CD4-positive, alpha-beta T cell (primary cell): ENCODE measurements at regions not wholly inside any gene's neighbourhood (a gene's known extent, or its start where the extent isn't known, plus 50 kb on each side); places are given as distances from the start of the nearest gene placed in this dataset.

Source experiments
- ATAC-seq: fragments of 200-7000 bp; cut with Tn5 transposase; one replicate; pipeline ENCODE4 v1.10.0; 2022; ENCODE audit warnings: mild to moderate bottlenecking; ENCODE audit not compliant: poor library complexity
- CTCF ChIA-PET: fragments of 350-600 bp; sonication (Branson Sonifier 250); formaldehyde crosslinking; loops from one replicate; lab custom pipeline; 2021; ENCODE audit warnings: antibody characterized with exemption, inconsistent platforms; lab: Charles Lee
- POLR2A ChIA-PET: fragments of 350-600 bp; sonication (Branson Sonifier 250); formaldehyde crosslinking; loops from one replicate; lab custom pipeline; 2021; ENCODE audit warnings: antibody characterized with exemption, inconsistent platforms; lab: Charles Lee
- DNase-seq, 14 experiments: peaks; one replicate each; pipeline ENCODE4 v3.0.0-alpha.2; 2013 to 2020; ENCODE audit warnings: mixed read lengths in 2 of 14
- H3K27ac ChIP-seq, 2 donors: one replicate each; pipeline versions ENCODE4 v1.5.1 to v1.7.0; 2013; ENCODE audit warnings: low read length in 2 of 2, low read depth in 1 of 2, mild to moderate bottlenecking in 1 of 2
- H3K27me3 ChIP-seq, 2 experiments: 1 replicate in 1 of 2; 2 replicates in 1 of 2; pipeline versions ENCODE4 v1.6.1 to v1.7.0; 2013; ENCODE audit warnings: low read length in 2 of 2, control low read depth in 1 of 2, mild to moderate bottlenecking in 1 of 2, moderate library complexity in 1 of 2; ENCODE audit not compliant: insufficient read depth in 2 of 2, control insufficient read depth in 1 of 2
- H3K36me3 ChIP-seq: one replicate; pipeline ENCODE4 v1.6.1; 2013; ENCODE audit warnings: low read length, control low read depth; ENCODE audit not compliant: insufficient read depth
- H3K4me1 ChIP-seq: one replicate; pipeline ENCODE4 v1.6.1; 2013; ENCODE audit warnings: low read length, control low read depth; ENCODE audit not compliant: insufficient read depth
- H3K4me3 ChIP-seq: one replicate; pipeline ENCODE4 v1.5.1; 2013; ENCODE audit warnings: mild to moderate bottlenecking, low read length, moderate library complexity
- H3K9me3 ChIP-seq, 2 experiments: 1 replicate in 1 of 2; 2 replicates in 1 of 2; pipeline versions ENCODE4 v1.6.1 to v1.7.0; 2013; ENCODE audit warnings: low read length in 2 of 2, mild to moderate bottlenecking in 2 of 2, control low read depth in 1 of 2, moderate library complexity in 1 of 2; ENCODE audit not compliant: control insufficient read depth in 1 of 2, insufficient read depth in 1 of 2
- H3K27ac Mint-ChIP-seq: one replicate; pipeline ENCODE4 v1.8.0; 2020; ENCODE audit warnings: mixed read lengths
- H3K27me3 Mint-ChIP-seq: one replicate; pipeline ENCODE4 v1.8.0; 2021; ENCODE audit warnings: mixed read lengths
- H3K36me3 Mint-ChIP-seq: one replicate; pipeline ENCODE4 v1.8.0; 2021; ENCODE audit warnings: low read depth, mixed read lengths
- H3K4me1 Mint-ChIP-seq: one replicate; pipeline ENCODE4 v1.8.0; 2021; ENCODE audit warnings: low read depth, mixed read lengths
- H3K4me3 Mint-ChIP-seq: one replicate; pipeline ENCODE4 v1.8.0; 2020; ENCODE audit warnings: mild to moderate bottlenecking, mixed read lengths
- H3K9me3 Mint-ChIP-seq: one replicate; pipeline ENCODE4 v1.8.0; 2020; ENCODE audit warnings: mixed read lengths
- intact Hi-C, 2 experiments: fragments of 100-400 bp; cut with DNase I in 1 of 2; cut with micrococcal nuclease in 1 of 2; formaldehyde crosslinking; loops; one replicate each; pipeline versions ENCODE4 v1.15.1 to v1.9.0; 2023 to 2025; cut with DNase I, micrococcal nuclease
- TF ChIP-seq, protein P1 (sequence below): fragments of 200-600 bp; IDR thresholded peaks from one replicate; pipeline ENCODE4 v1.8.0; 2022; ENCODE audit warnings: antibody characterized with exemption, mild to moderate bottlenecking

DNA sequence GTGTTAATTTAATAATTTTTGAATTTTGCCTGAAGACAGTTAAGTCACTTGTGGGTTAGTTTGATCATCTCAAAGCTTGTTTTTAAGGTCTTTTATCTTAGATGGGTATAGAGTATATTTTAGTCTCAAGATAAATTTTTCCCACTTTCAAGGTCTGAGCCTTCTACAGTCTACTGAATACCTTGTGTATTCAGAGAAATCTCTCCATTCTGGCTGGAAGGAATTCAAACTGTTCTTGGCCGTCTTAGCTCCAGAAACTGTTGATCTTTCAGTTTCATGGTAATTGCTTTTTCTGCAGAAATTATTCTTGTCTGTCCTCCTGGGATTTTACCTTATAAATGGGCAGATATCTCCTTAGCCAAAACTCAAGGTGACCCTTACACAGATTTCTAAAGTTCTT is 97.9 kb downstream of the GC start:
- Mint-ChIP-seq H3K4me1 (no peaks in the 10 kb centered on the region), H3K36me3 (no peaks in the 10 kb centered on the region), H3K27ac (no peak overlapping the region), H3K9me3 (no peaks in the 10 kb centered on the region), H3K27me3 (peaks cover 32% of the 10 kb centered on the region), H3K4me3 (no peak overlapping the region)
- Histone ChIP-seq H3K4me1 (no peaks in the 10 kb centered on the region), H3K27ac (no peak overlapping the region), H3K4me3 (no peak overlapping the region), H3K9me3 (no peaks in the 10 kb centered on the region), H3K36me3 (no peaks in the 10 kb centered on the region), H3K27me3 (no peaks in the 10 kb centered on the region)
- ChIA-PET CTCF (no interaction called here), POLR2A (no interaction called here)
- TF ChIP-seq, protein P1, sequence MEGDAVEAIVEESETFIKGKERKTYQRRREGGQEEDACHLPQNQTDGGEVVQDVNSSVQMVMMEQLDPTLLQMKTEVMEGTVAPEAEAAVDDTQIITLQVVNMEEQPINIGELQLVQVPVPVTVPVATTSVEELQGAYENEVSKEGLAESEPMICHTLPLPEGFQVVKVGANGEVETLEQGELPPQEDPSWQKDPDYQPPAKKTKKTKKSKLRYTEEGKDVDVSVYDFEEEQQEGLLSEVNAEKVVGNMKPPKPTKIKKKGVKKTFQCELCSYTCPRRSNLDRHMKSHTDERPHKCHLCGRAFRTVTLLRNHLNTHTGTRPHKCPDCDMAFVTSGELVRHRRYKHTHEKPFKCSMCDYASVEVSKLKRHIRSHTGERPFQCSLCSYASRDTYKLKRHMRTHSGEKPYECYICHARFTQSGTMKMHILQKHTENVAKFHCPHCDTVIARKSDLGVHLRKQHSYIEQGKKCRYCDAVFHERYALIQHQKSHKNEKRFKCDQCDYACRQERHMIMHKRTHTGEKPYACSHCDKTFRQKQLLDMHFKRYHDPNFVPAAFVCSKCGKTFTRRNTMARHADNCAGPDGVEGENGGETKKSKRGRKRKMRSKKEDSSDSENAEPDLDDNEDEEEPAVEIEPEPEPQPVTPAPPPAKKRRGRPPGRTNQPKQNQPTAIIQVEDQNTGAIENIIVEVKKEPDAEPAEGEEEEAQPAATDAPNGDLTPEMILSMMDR = no peak
- intact Hi-C loops = no loop called here
- no peak for DNase-seq
- ATAC-seq = no peak

DNA sequence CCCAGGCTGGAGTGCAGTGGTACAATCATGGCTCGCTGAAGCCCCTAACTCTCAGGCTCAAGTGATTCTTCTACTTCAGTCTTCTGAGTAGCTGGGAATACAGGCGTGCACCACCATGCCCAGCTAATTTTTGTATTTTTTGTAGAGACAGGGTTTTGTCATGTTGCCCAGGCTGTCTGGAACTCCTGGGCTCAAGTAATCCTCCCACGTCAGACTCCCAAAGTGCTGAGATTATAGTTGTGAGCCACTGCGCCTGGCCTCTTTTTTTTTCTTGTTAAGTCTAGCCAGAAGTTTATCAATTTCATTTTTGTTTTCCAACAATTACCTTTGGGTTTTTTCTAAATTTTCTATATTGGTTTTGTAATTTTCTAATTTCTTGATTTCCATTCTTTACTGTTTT is 100.6 kb downstream of the GC start:
- ATAC-seq = no peak
- H3K4me3 Mint-ChIP-seq = no peak overlapping the region
- CTCF ChIA-PET = no interaction called here

DNA sequence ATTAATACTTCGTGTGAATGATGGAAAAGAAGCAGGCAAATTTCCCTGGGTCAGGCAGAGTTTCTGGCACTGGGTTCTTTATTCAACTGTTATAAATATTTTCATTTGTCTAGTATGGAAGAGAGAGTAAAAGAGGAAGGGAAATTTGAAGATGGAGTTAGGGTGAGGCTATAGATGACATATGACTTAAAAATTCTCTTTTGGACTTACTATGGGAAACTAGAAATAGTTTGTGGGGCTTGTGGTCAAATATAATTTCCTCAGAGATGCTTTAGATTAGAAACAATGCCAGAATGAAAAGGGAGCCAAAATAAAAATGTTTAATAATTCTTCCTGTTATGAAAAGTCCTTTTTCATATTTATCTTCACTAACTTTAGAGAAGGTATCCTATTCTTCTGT is 103.2 kb downstream of the GC start:
- no peaks in the 10 kb centered on the region for H3K36me3 Mint-ChIP-seq
- H3K9me3 Mint-ChIP-seq = no peaks in the 10 kb centered on the region
- TF ChIP-seq, protein P1 = no peak
- no peaks in the 10 kb centered on the region for H3K4me1 ChIP-seq
- H3K4me3 ChIP-seq = no peak overlapping the region
- no peak overlapping the region for H3K27ac Mint-ChIP-seq
- DNase-seq (no peak), ATAC-seq (no peak)
- POLR2A ChIA-PET = no interaction called here
- no peaks in the 10 kb centered on the region for H3K36me3 ChIP-seq
- no peak overlapping the region for H3K4me3 Mint-ChIP-seq
- CTCF ChIA-PET = no interaction called here
- no peaks in the 10 kb centered on the region for H3K4me1 Mint-ChIP-seq
- no peaks in the 10 kb centered on the region for H3K9me3 ChIP-seq
- H3K27ac ChIP-seq = no peak overlapping the region
- H3K27me3 ChIP-seq = no peaks in the 10 kb centered on the region
- intact Hi-C loops = no loop called here
- H3K27me3 Mint-ChIP-seq = peaks cover 8% of the 10 kb centered on the region

More for the DNA sequence above, 100.6 kb downstream of the GC start:
- H3K36me3 Mint-ChIP-seq = no peaks in the 10 kb centered on the region
- Histone ChIP-seq H3K9me3 (no peaks in the 10 kb centered on the region), H3K27ac (no peak overlapping the region), H3K4me3 (no peak overlapping the region), H3K36me3 (no peaks in the 10 kb centered on the region), H3K4me1 (no peaks in the 10 kb centered on the region), H3K27me3 (no peaks in the 10 kb centered on the region)
- H3K9me3 Mint-ChIP-seq = no peaks in the 10 kb centered on the region
- H3K27me3 Mint-ChIP-seq = peaks cover 16% of the 10 kb centered on the region
- POLR2A ChIA-PET = no interaction called here
- DNase-seq = no peak
- H3K27ac Mint-ChIP-seq = no peak overlapping the region
- TF ChIP-seq, protein P1 = no peak
- no peaks in the 10 kb centered on the region for H3K4me1 Mint-ChIP-seq
- intact Hi-C loops = no loop called here
